H1 (cell line): ENCODE measurements at regions not wholly inside any gene's neighbourhood (a gene's known extent, or its start where the extent isn't known, plus 50 kb on each side); places are given as distances from the start of the nearest gene placed in this dataset.

Experiments used
- CTCF ChIA-PET: fragments of 300-600 bp; sonication (Branson Sonifier 250); formaldehyde crosslinking; loops from one replicate; lab custom pipeline; 2021; ENCODE audit not compliant: partially characterized antibody; lab: Charles Lee
- POLR2A ChIA-PET: fragments of 300-600 bp; sonication (Branson Sonifier 250); formaldehyde crosslinking; loops from one replicate; lab custom pipeline; 2021; ENCODE audit warnings: inconsistent platforms; ENCODE audit not compliant: partially characterized antibody; lab: Charles Lee
- DNase-seq, 2 experiments: peaks; one replicate each; pipeline versions ENCODE4 v3.0.0 to v3.0.0-alpha.2; 2010 to 2022; ENCODE audit warnings: low spot score in 2 of 2, low read depth in 1 of 2, mixed read lengths in 1 of 2
- FAIRE-seq: peaks from 2 replicates; lab custom pipeline; 2011; peaks lifted over from hg19 to GRCh38; lab: Jason Lieb, UNC
- H2AFZ ChIP-seq: 2 replicates; pipeline ENCODE4 v1.8.1; 2012; ENCODE audit warnings: low read length, inconsistent platforms
- H2AK5ac ChIP-seq: 2 replicates; pipeline ENCODE4 v1.6.1; 2013; ENCODE audit warnings: low read depth, low read length
- H2BK120ac ChIP-seq: replicated peaks from 2 replicates; pipeline ENCODE3; 2013; ENCODE audit warnings: low read depth, low read length, inconsistent platforms
- H2BK12ac ChIP-seq: 2 replicates; pipeline ENCODE4 v1.6.1; 2013; ENCODE audit warnings: low read depth, low read length
- H2BK15ac ChIP-seq: 2 replicates; pipeline ENCODE4 v1.6.1; 2013; ENCODE audit warnings: low read length
- H2BK20ac ChIP-seq: 2 replicates; pipeline ENCODE4 v1.6.1; 2013; ENCODE audit warnings: low read length
- H2BK5ac ChIP-seq: 2 replicates; pipeline ENCODE4 v1.6.1; 2013; ENCODE audit warnings: low read depth, low read length
- H3K14ac ChIP-seq: 2 replicates; pipeline ENCODE4 v1.6.1; 2013; ENCODE audit warnings: inconsistent platforms; ENCODE audit not compliant: insufficient read length
- H3K18ac ChIP-seq: 2 replicates; pipeline ENCODE4 v1.6.1; 2013; ENCODE audit warnings: low read length; ENCODE audit errors: extremely low read depth
- H3K23ac ChIP-seq: 2 replicates; pipeline ENCODE4 v1.6.1; 2013; ENCODE audit warnings: inconsistent platforms; ENCODE audit not compliant: insufficient read length
- H3K23me2 ChIP-seq: 2 replicates; pipeline ENCODE4 v1.6.1; 2013; ENCODE audit warnings: low read depth, low read length
- H3K27ac ChIP-seq: 2 replicates; pipeline ENCODE4 v1.6.1; 2011; ENCODE audit warnings: low read depth, low read length, inconsistent platforms
- H3K27me3 ChIP-seq, 4 experiments: replicated peaks in 1 of 4; 1 replicate in 1 of 4; 2 replicates in 3 of 4; pipeline versions ENCODE4 v1.6.1 to v1.8.1; 2011 to 2013; ENCODE audit warnings: low read length in 3 of 4, mild to moderate bottlenecking in 3 of 4, inconsistent platforms in 2 of 4, mixed read lengths in 2 of 4, moderate library complexity in 1 of 4; ENCODE audit not compliant: control insufficient read depth in 3 of 4, insufficient read depth in 3 of 4; ENCODE audit errors: extremely low read depth in 1 of 4
- H3K36me3 ChIP-seq, 4 experiments: 2 replicates each; pipeline versions ENCODE4 v1.6.1 to v1.8.1; 2011 to 2013; ENCODE audit warnings: mild to moderate bottlenecking in 4 of 4, low read length in 3 of 4, moderate library complexity in 2 of 4, control low read depth in 1 of 4, inconsistent platforms in 1 of 4; ENCODE audit not compliant: insufficient read depth in 4 of 4, control insufficient read depth in 2 of 4
- H3K4ac ChIP-seq: replicated peaks from 2 replicates; pipeline ENCODE3; 2013; ENCODE audit warnings: low read length, low read depth, mixed read lengths, inconsistent platforms; ENCODE audit not compliant: insufficient read length
- H3K4me1 ChIP-seq, 4 experiments: replicated peaks in 1 of 4; 1 replicate in 1 of 4; 2 replicates in 3 of 4; pipeline versions ENCODE4 v1.6.1 to v1.8.1; 2011 to 2013; ENCODE audit warnings: low read length in 3 of 4, inconsistent platforms in 2 of 4, mixed read lengths in 1 of 4; ENCODE audit not compliant: insufficient read depth in 4 of 4, control insufficient read depth in 3 of 4
- H3K4me2 ChIP-seq, 2 experiments: 2 replicates each; pipeline versions ENCODE4 v1.6.1 to v1.8.1; 2011 to 2013; ENCODE audit warnings: low read depth in 2 of 2, low read length in 2 of 2, control low read depth in 1 of 2, inconsistent platforms in 1 of 2, mild to moderate bottlenecking in 1 of 2; ENCODE audit not compliant: insufficient read depth in 1 of 2
- H3K4me3 ChIP-seq, 4 experiments: fragments of 200-600, 300-600 bp in 1 of 4; sonication (generic), shearing (Covaris generic), sonication (Bioruptor Twin) in 1 of 4; 2 replicates each; pipeline versions ENCODE4 v1.5.1 to v1.8.1; 2011 to 2016; ENCODE audit warnings: low read length in 4 of 4, low read depth in 3 of 4, control low read depth in 2 of 4, inconsistent platforms in 2 of 4, mild to moderate bottlenecking in 2 of 4, mixed read lengths in 1 of 4, moderate library complexity in 1 of 4; ENCODE audit not compliant: insufficient read depth in 2 of 4; ENCODE audit errors: extremely low read depth in 1 of 4
- H3K56ac ChIP-seq: replicated peaks from 2 replicates; pipeline ENCODE3; 2013; ENCODE audit warnings: low read depth, mild to moderate bottlenecking, mixed read lengths, low read length, inconsistent platforms; ENCODE audit not compliant: insufficient read length
- H3K79me1 ChIP-seq: 2 replicates; pipeline ENCODE4 v1.6.1; 2013; ENCODE audit warnings: low read depth, low read length, control low read depth
- H3K79me2 ChIP-seq, 2 experiments: 2 replicates each; pipeline versions ENCODE4 v1.6.1 to v1.8.1; 2012 to 2013; ENCODE audit warnings: low read length in 2 of 2, mild to moderate bottlenecking in 2 of 2, inconsistent platforms in 1 of 2; ENCODE audit not compliant: insufficient read depth in 2 of 2, control insufficient read depth in 1 of 2
- H3K9ac ChIP-seq, 4 experiments: replicated peaks in 1 of 4; 1 replicate in 1 of 4; 2 replicates in 3 of 4; pipeline versions ENCODE4 v1.6.1 to v1.8.1; 2011 to 2013; ENCODE audit warnings: low read depth in 3 of 4, low read length in 3 of 4, control low read depth in 2 of 4, mild to moderate bottlenecking in 2 of 4, moderate library complexity in 2 of 4, inconsistent platforms in 1 of 4; ENCODE audit errors: extremely low read depth in 1 of 4
- H3K9me3 ChIP-seq, 2 experiments: 2 replicates each; pipeline versions ENCODE4 v1.6.1 to v1.8.1; 2012 to 2013; ENCODE audit warnings: mild to moderate bottlenecking in 2 of 2, moderate library complexity in 2 of 2, control low read depth in 1 of 2, inconsistent platforms in 1 of 2, low read depth in 1 of 2, low read length in 1 of 2, mixed read lengths in 1 of 2; ENCODE audit not compliant: insufficient read depth in 2 of 2
- H4K20me1 ChIP-seq, 2 experiments: replicated peaks in 1 of 2; 2 replicates each; pipeline versions ENCODE3 to v1.8.1; 2011 to 2013; ENCODE audit warnings: inconsistent platforms in 2 of 2, low read length in 2 of 2, mild to moderate bottlenecking in 1 of 2; ENCODE audit not compliant: insufficient read depth in 2 of 2, control insufficient read depth in 1 of 2
- H4K5ac ChIP-seq: 2 replicates; pipeline ENCODE4 v1.6.1; 2013; ENCODE audit warnings: low read length, low read depth, mixed read lengths, inconsistent platforms; ENCODE audit not compliant: insufficient read length
- H4K8ac ChIP-seq: 2 replicates; pipeline ENCODE4 v1.8.0; 2013; ENCODE audit warnings: mild to moderate bottlenecking, moderate library complexity, low read length, inconsistent platforms; ENCODE audit not compliant: insufficient read depth; ENCODE audit errors: extremely low read depth
- H4K91ac ChIP-seq: replicated peaks from 2 replicates; pipeline ENCODE3; 2013; ENCODE audit warnings: low read length, mixed read lengths, inconsistent platforms; ENCODE audit not compliant: insufficient read length
- CHD2 ChIP-seq: IDR thresholded peaks from 2 replicates; pipeline ENCODE4 v1.6.1; 2012; ENCODE audit warnings: low read length, improper control_type of control experiment
- CTBP2 ChIP-seq: IDR thresholded peaks from 2 replicates; pipeline ENCODE4 v1.7.0; 2011; ENCODE audit warnings: borderline replicate concordance, mild to moderate bottlenecking, moderate library complexity, mixed read lengths, low read length; ENCODE audit not compliant: insufficient read depth, insufficient read length
- E2F6 ChIP-seq: IDR thresholded peaks from 2 replicates; pipeline ENCODE4 v1.6.1; 2012; ENCODE audit warnings: inconsistent platforms
- FOSL1 ChIP-seq: IDR thresholded peaks from 2 replicates; pipeline ENCODE4 v1.6.1; 2011; ENCODE audit warnings: mild to moderate bottlenecking, low read depth, low read length, moderate library complexity; ENCODE audit not compliant: insufficient read depth
- GABPA ChIP-seq: IDR thresholded peaks from 2 replicates; pipeline ENCODE4 v1.6.1; 2011; ENCODE audit warnings: mild to moderate bottlenecking, low read length, moderate library complexity, borderline replicate concordance; ENCODE audit not compliant: insufficient read depth
- NRF1 ChIP-seq: IDR thresholded peaks from 2 replicates; pipeline ENCODE4 v1.6.1; 2011; ENCODE audit warnings: mild to moderate bottlenecking, low read depth, low read length, improper control_type of control experiment
- SAP30 ChIP-seq: fragments of 300-600 bp; sonication (generic); IDR thresholded peaks from 2 replicates; pipeline ENCODE4 v1.7.1; 2012; ENCODE audit warnings: low read length, moderate library complexity, mild to moderate bottlenecking, inconsistent platforms; ENCODE audit not compliant: insufficient read depth, insufficient replicate concordance
- SUZ12 ChIP-seq: fragments of 200-600 bp; sonication (generic); IDR thresholded peaks from 2 replicates; pipeline ENCODE4 v1.6.1; 2012; ENCODE audit warnings: mild to moderate bottlenecking, inconsistent platforms, low read length, moderate library complexity, mixed read lengths
- TBP ChIP-seq: IDR thresholded peaks from 2 replicates; pipeline ENCODE4 v1.6.1; 2011; ENCODE audit warnings: low read depth, low read length, improper control_type of control experiment
- YY1 ChIP-seq: IDR thresholded peaks from 2 replicates; pipeline ENCODE4 v1.6.1; 2011; ENCODE audit warnings: low read depth, mild to moderate bottlenecking, low read length
- WGBS, 2 experiments: shearing (Covaris generic) in 1 of 2; methylation state at CpG; one replicate each; pipeline versions ENCODE4 v1.1.6 to v1.1.7; 2013 to 2015; ENCODE audit warnings: low lambda C conversion rate in 2 of 2, mixed read lengths in 2 of 2, inconsistent platforms in 1 of 2, low coverage in 1 of 2, missing lambda C conversion rate in 1 of 2; ENCODE audit not compliant: insufficient replicate concordance in 2 of 2, insufficient coverage in 1 of 2, insufficient read length in 1 of 2; ENCODE audit errors: extremely low coverage in 1 of 2, missing lambda C conversion rate in 1 of 2; 5-methylcytosine and 5-hydroxymethylcytosine counted together

- Histone ChIP-seq H4K91ac (no peak overlapping the region), H3K23ac (no peak overlapping the region), H3K14ac (no peak overlapping the region), H2BK20ac (no peak overlapping the region), H4K5ac (no peak overlapping the region), H3K79me1 (no peaks in the 10 kb centered on the region), H3K4me3 (no peak overlapping the region), H2AK5ac (no peak overlapping the region), H3K36me3 (no peaks in the 10 kb centered on the region), H4K8ac (no peak overlapping the region), H3K18ac (no peak overlapping the region), H3K27me3 (no peaks in the 10 kb centered on the region), H3K23me2 (no peaks in the 10 kb centered on the region), H3K56ac (no peak overlapping the region), H2BK15ac (no peak overlapping the region), H2AFZ (no peak overlapping the region), H3K9me3 (no peaks in the 10 kb centered on the region), H2BK12ac (no peak overlapping the region), H3K4me1 (peaks cover 2 to 11% (median 6%) of the 10 kb centered on the region in 4 experiments; a peak in 5 of 7 replicates), H3K4ac (no peak overlapping the region), H3K4me2 (no peak overlapping the region), H3K79me2 (no peaks in the 10 kb centered on the region), H3K27ac (no peak overlapping the region), H3K9ac (no peak overlapping the region), H2BK120ac (no peak overlapping the region), H2BK5ac (no peak overlapping the region), H4K20me1 (no peaks in the 10 kb centered on the region)
- ChIA-PET CTCF (interaction anchor here (1.3 kb wide), 1 partner anchor 8 kb away, joined by 3 read pairs; no protein-coding TSS in a partner anchor), POLR2A (no interaction called here)
- WGBS, 2 experiments: 92% methylated on average over 4 of the region's 4 CpGs; no CpG with 5 or more reads in 1 of the 2 experiments
- no peak for DNase-seq
- no peak for TF ChIP-seq GABPA
- no peak for TF ChIP-seq CTBP2
- no peak for TF ChIP-seq FOSL1
- TF ChIP-seq SAP30: no peak
- no peak for TF ChIP-seq E2F6
- TF ChIP-seq YY1: no peak
- no peak for TF ChIP-seq TBP
- TF ChIP-seq NRF1: no peak
- TF ChIP-seq SUZ12: no peak
- TF ChIP-seq CHD2: no peak
- no peak for FAIRE-seq
Measured at GRCh38 chr6:15946701-15947385, 182.0 kb upstream of the MYLIP start.
